Upper lobe of left lung (tissue), 4 donors: ENCODE measurements at regions not wholly inside any gene's neighbourhood (a gene's known extent, or its start where the extent isn't known, plus 50 kb on each side); places are given as distances from the start of the nearest gene placed in this dataset.

Experiments
- CTCF ChIP-seq, 6 experiments: fragments of 450-650 bp in 4 of 6; fragments of 200-600 bp in 2 of 6; sonication (generic) in 2 of 6; IDR thresholded peaks; one replicate each; pipeline ENCODE4 v1.5.1; 2016 to 2019; ENCODE audit warnings: antibody characterized with exemption in 6 of 6
- EP300 ChIP-seq, 4 donors: sonication (generic); formaldehyde crosslinking; IDR thresholded peaks; one replicate each; pipeline ENCODE4 v1.5.1; 2017; ENCODE audit warnings: antibody characterized with exemption in 4 of 4, control low read depth in 2 of 4
- POLR2A ChIP-seq, 4 donors: fragments of 450-650 bp; IDR thresholded peaks; one replicate each; pipeline ENCODE4 v1.5.1; 2016 to 2017; ENCODE audit warnings: antibody characterized with exemption in 4 of 4, mild to moderate bottlenecking in 2 of 4
- POLR2AphosphoS5 ChIP-seq, 2 donors: sonication (generic); formaldehyde crosslinking; IDR thresholded peaks; one replicate each; pipeline ENCODE4 v1.5.1; 2017; ENCODE audit warnings: antibody characterized with exemption in 2 of 2

DNA sequence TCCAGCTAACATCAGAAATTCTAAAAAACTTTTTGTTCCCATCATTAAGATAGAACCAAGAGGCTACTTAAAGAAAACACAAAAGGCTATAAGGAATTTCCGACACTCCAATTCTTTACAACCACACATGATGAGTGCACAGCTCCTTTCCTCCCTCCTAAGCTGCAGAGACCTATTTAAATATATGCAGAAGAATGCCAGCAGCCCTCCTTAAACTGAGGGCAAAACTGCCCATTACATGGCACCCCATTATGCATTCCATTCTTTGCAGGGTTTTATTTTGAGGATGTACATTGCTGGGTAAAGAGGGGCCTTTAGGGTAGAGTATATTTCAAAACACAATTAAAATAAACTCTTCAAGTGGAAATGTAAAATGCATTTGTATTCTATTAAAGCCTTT, 502.9 kb downstream of the RASEF start:
- TF ChIP-seq CTCF (IDR thresholded peaks at IDR 0.05) (no peak), POLR2A (IDR thresholded peaks at IDR 0.05) (no peak), POLR2AphosphoS5 (IDR thresholded peaks at IDR 0.05) (no peak), EP300 (IDR thresholded peaks at IDR 0.05) (no peak)
